ENCODE measurements at regions not wholly inside any gene's neighbourhood (a gene's known extent, or its start where the extent isn't known, plus 50 kb on each side); places are given as distances from the start of the nearest gene placed in this dataset.
"Not testable (repeated sequence)": the region's sequence is repeated elsewhere in the genome, so short reads cannot be mapped to it uniquely, and the experiment has no call there.

- Histone ChIP-seq H3K9me3 (ENCODE audit: control insufficient read depth, low read depth, low read length) (no peaks in the 10 kb centered on the region), H3K27ac (ENCODE audit: low read length) (no peak overlapping the region), H3K4me1 (ENCODE audit: control insufficient read depth, low read depth, low read length) (no peaks in the 10 kb centered on the region), H3K27me3 (ENCODE audit: control insufficient read depth, insufficient read depth, low read length) (no peaks in the 10 kb centered on the region), H3K9ac (ENCODE audit: low read length) (no peak overlapping the region), H3K36me3 (ENCODE audit: control insufficient read depth, low read depth, low read length) (no peaks in the 10 kb centered on the region), H3K4me3 (ENCODE audit: low read length) (no peak overlapping the region)
Observed at GRCh38 chr2:184351126-184351525, 247.2 kb upstream of the ZNF804A start.

GRCh38 chr2:184357033-184357432, 241.3 kb upstream of the ZNF804A start:
- H3K9ac ChIP-seq (ENCODE audit: low read length): no peak overlapping the region
- no peaks in the 10 kb centered on the region for H3K36me3 ChIP-seq (ENCODE audit: control insufficient read depth, low read depth, low read length)
- no peaks in the 10 kb centered on the region for H3K9me3 ChIP-seq (ENCODE audit: control insufficient read depth, low read depth, low read length)
- no peak overlapping the region for H3K4me3 ChIP-seq (ENCODE audit: low read length)
- H3K4me1 ChIP-seq (ENCODE audit: control insufficient read depth, low read depth, low read length): no peaks in the 10 kb centered on the region
- H3K27ac ChIP-seq (ENCODE audit: low read length): no peak overlapping the region
- H3K27me3 ChIP-seq (ENCODE audit: control insufficient read depth, insufficient read depth, low read length): no peaks in the 10 kb centered on the region

- Histone ChIP-seq H3K27me3 (ENCODE audit: control insufficient read depth, insufficient read depth, low read length) (no peaks in the 10 kb centered on the region), H3K9ac (ENCODE audit: low read length) (no peak overlapping the region), H3K4me3 (ENCODE audit: low read length) (no peak overlapping the region), H3K27ac (ENCODE audit: low read length) (no peak overlapping the region), H3K4me1 (ENCODE audit: control insufficient read depth, low read depth, low read length) (no peaks in the 10 kb centered on the region), H3K9me3 (ENCODE audit: control insufficient read depth, low read depth, low read length) (no peaks in the 10 kb centered on the region), H3K36me3 (ENCODE audit: control insufficient read depth, low read depth, low read length) (no peaks in the 10 kb centered on the region)
Observed at GRCh38 chr2:184359379-184359778, 238.9 kb upstream of the ZNF804A start.

- Histone ChIP-seq H3K27ac (ENCODE audit: low read length) (no peak overlapping the region), H3K36me3 (ENCODE audit: control insufficient read depth, low read depth, low read length) (no peaks in the 10 kb centered on the region), H3K27me3 (ENCODE audit: control insufficient read depth, insufficient read depth, low read length) (no peaks in the 10 kb centered on the region), H3K9me3 (ENCODE audit: control insufficient read depth, low read depth, low read length) (no peaks in the 10 kb centered on the region), H3K4me1 (ENCODE audit: control insufficient read depth, low read depth, low read length) (no peaks in the 10 kb centered on the region), H3K9ac (ENCODE audit: low read length) (no peak overlapping the region), H3K4me3 (ENCODE audit: low read length) (no peak overlapping the region)
Observed at GRCh38 chr2:184363213-184363612, 235.1 kb upstream of the ZNF804A start.

GRCh38 chr2:184367211-184367610, 231.1 kb upstream of the ZNF804A start:
- Histone ChIP-seq H3K4me1 (ENCODE audit: control insufficient read depth, low read depth, low read length) (peaks cover 6% of the 10 kb centered on the region), H3K36me3 (ENCODE audit: control insufficient read depth, low read depth, low read length) (no peaks in the 10 kb centered on the region), H3K27me3 (ENCODE audit: control insufficient read depth, insufficient read depth, low read length) (no peaks in the 10 kb centered on the region), H3K4me3 (ENCODE audit: low read length) (no peak overlapping the region), H3K9me3 (ENCODE audit: control insufficient read depth, low read depth, low read length) (no peaks in the 10 kb centered on the region), H3K27ac (ENCODE audit: low read length) (no peak overlapping the region), H3K9ac (ENCODE audit: low read length) (no peak overlapping the region)

- H3K9ac ChIP-seq (ENCODE audit: low read length): no peak overlapping the region
- H3K4me1 ChIP-seq (ENCODE audit: control insufficient read depth, low read depth, low read length): peaks cover 13% of the 10 kb centered on the region
- no peaks in the 10 kb centered on the region for H3K9me3 ChIP-seq (ENCODE audit: control insufficient read depth, low read depth, low read length)
- no peak overlapping the region for H3K4me3 ChIP-seq (ENCODE audit: low read length)
- H3K27me3 ChIP-seq (ENCODE audit: control insufficient read depth, insufficient read depth, low read length): no peaks in the 10 kb centered on the region
- no peaks in the 10 kb centered on the region for H3K36me3 ChIP-seq (ENCODE audit: control insufficient read depth, low read depth, low read length)
- no peak overlapping the region for H3K27ac ChIP-seq (ENCODE audit: low read length)
Observed at GRCh38 chr2:184369307-184369706, 229.0 kb upstream of the ZNF804A start.

- peaks cover 13% of the 10 kb centered on the region for H3K4me1 ChIP-seq (ENCODE audit: control insufficient read depth, low read depth, low read length)
- H3K27ac ChIP-seq (ENCODE audit: low read length): no peak overlapping the region
- no peaks in the 10 kb centered on the region for H3K27me3 ChIP-seq (ENCODE audit: control insufficient read depth, insufficient read depth, low read length)
- no peaks in the 10 kb centered on the region for H3K9me3 ChIP-seq (ENCODE audit: control insufficient read depth, low read depth, low read length)
- no peak overlapping the region for H3K4me3 ChIP-seq (ENCODE audit: low read length)
- no peaks in the 10 kb centered on the region for H3K36me3 ChIP-seq (ENCODE audit: control insufficient read depth, low read depth, low read length)
- H3K9ac ChIP-seq (ENCODE audit: low read length): no peak overlapping the region
Observed at GRCh38 chr2:184370954-184371353, 227.4 kb upstream of the ZNF804A start.

- peaks cover 13% of the 10 kb centered on the region for H3K4me1 ChIP-seq (ENCODE audit: control insufficient read depth, low read depth, low read length)
- H3K36me3 ChIP-seq (ENCODE audit: control insufficient read depth, low read depth, low read length): no peaks in the 10 kb centered on the region
- no peaks in the 10 kb centered on the region for H3K9me3 ChIP-seq (ENCODE audit: control insufficient read depth, low read depth, low read length)
- H3K9ac ChIP-seq (ENCODE audit: low read length): no peak overlapping the region
- no peak overlapping the region for H3K27ac ChIP-seq (ENCODE audit: low read length)
- no peaks in the 10 kb centered on the region for H3K27me3 ChIP-seq (ENCODE audit: control insufficient read depth, insufficient read depth, low read length)
- no peak overlapping the region for H3K4me3 ChIP-seq (ENCODE audit: low read length)
Observed at GRCh38 chr2:184371641-184372040, 226.7 kb upstream of the ZNF804A start.

- peaks cover 13% of the 10 kb centered on the region for H3K4me1 ChIP-seq (ENCODE audit: control insufficient read depth, low read depth, low read length)
- H3K9me3 ChIP-seq (ENCODE audit: control insufficient read depth, low read depth, low read length): no peaks in the 10 kb centered on the region
- no peak overlapping the region for H3K9ac ChIP-seq (ENCODE audit: low read length)
- no peaks in the 10 kb centered on the region for H3K36me3 ChIP-seq (ENCODE audit: control insufficient read depth, low read depth, low read length)
- peak overlapping the region; percentile 16 for H3K27ac ChIP-seq (ENCODE audit: low read length)
- peak overlapping the region; percentile 17 for H3K4me3 ChIP-seq (ENCODE audit: low read length)
- H3K27me3 ChIP-seq (ENCODE audit: control insufficient read depth, insufficient read depth, low read length): no peaks in the 10 kb centered on the region
Observed at GRCh38 chr2:184372484-184372883, 225.8 kb upstream of the ZNF804A start.

GRCh38 chr2:184394642-184395041, 203.7 kb upstream of the ZNF804A start:
- H3K4me1 ChIP-seq (ENCODE audit: control insufficient read depth, low read depth, low read length): no peaks in the 10 kb centered on the region
- no peaks in the 10 kb centered on the region for H3K36me3 ChIP-seq (ENCODE audit: control insufficient read depth, low read depth, low read length)

GRCh38 chr2:184402381-184402780, 195.9 kb upstream of the ZNF804A start:
- Histone ChIP-seq H3K36me3 (ENCODE audit: control insufficient read depth, low read depth, low read length) (no peaks in the 10 kb centered on the region), H3K9me3 (ENCODE audit: control insufficient read depth, low read depth, low read length) (no peaks in the 10 kb centered on the region), H3K9ac (ENCODE audit: low read length) (no peak overlapping the region), H3K4me3 (ENCODE audit: low read length) (no peak overlapping the region), H3K4me1 (ENCODE audit: control insufficient read depth, low read depth, low read length) (no peaks in the 10 kb centered on the region), H3K27ac (ENCODE audit: low read length) (no peak overlapping the region), H3K27me3 (ENCODE audit: control insufficient read depth, insufficient read depth, low read length) (no peaks in the 10 kb centered on the region)

More at GRCh38 chr2:184394642-184395041, 203.7 kb upstream of the ZNF804A start:
- Histone ChIP-seq H3K4me3 (ENCODE audit: low read length) (no peak overlapping the region), H3K9me3 (ENCODE audit: control insufficient read depth, low read depth, low read length) (no peaks in the 10 kb centered on the region), H3K9ac (ENCODE audit: low read length) (no peak overlapping the region), H3K27ac (ENCODE audit: low read length) (no peak overlapping the region), H3K27me3 (ENCODE audit: control insufficient read depth, insufficient read depth, low read length) (no peaks in the 10 kb centered on the region)

- not testable (repeated sequence) for H3K36me3 ChIP-seq (ENCODE audit: control insufficient read depth, low read depth, low read length); H3K9ac ChIP-seq (ENCODE audit: low read length); H3K4me1 ChIP-seq (ENCODE audit: control insufficient read depth, low read depth, low read length); H3K27ac ChIP-seq (ENCODE audit: low read length); H3K9me3 ChIP-seq (ENCODE audit: control insufficient read depth, low read depth, low read length); H3K27me3 ChIP-seq (ENCODE audit: control insufficient read depth, insufficient read depth, low read length); H3K4me3 ChIP-seq (ENCODE audit: low read length)
Observed at GRCh38 chr2:184407041-184407630, 191.2 kb upstream of the ZNF804A start.

Measured in iPS-18a (cell line).